ENCODE measurements at regions not wholly inside any gene's neighbourhood (a gene's known extent, or its start where the extent isn't known, plus 50 kb on each side); places are given as distances from the start of the nearest gene placed in this dataset.
"Not testable (repeated sequence)": the region's sequence is repeated elsewhere in the genome, so short reads cannot be mapped to it uniquely, and the experiment has no call there.

DNA sequence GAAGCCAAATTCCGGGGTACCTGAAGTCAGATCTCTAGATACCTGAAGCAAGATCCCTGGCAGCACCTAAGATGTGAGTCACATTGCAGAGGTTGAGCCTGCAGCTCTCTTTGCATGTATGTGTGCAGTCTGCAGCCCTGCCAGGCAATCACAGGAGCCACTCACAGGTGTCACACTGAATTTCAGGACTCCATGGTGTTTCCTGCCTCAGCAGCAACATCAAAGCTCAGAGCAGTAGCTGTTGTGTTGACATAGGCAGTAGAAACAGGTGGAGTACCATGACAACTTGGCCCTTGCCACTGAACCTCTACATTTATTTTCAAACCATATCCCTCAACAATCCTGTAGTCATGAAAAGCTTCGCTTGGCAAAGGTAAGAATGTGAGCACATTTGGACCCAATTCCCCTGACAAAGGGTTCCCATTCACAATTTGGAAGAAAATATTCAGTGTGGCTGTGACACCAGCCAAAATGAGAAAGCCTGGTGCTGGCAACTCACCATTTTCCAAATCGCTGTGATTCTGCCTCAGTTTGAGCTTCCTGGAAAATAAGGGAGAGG, 419.8 kb upstream of the NFIA start:
- Histone ChIP-seq H3K27ac (no peak overlapping the region), H3K4me1 (no peaks in the 10 kb centered on the region), H3K9me3 (no peaks in the 10 kb centered on the region), H3K4me3 (no peak overlapping the region), H3K36me3 (no peaks in the 10 kb centered on the region), H3K27me3 (no peaks in the 10 kb centered on the region)
- TF ChIP-seq POLR2A (IDR thresholded peaks at IDR 0.05) (no peak), CTCF (IDR thresholded peaks at IDR 0.05) (no peak)
- intact Hi-C loops (cut with DNase I), result no loop called here
- no peak for DNase-seq
- no peak for ATAC-seq
- WGBS, 4 donors, result 83 to 93% (median 91%) methylated on average over 2 to 3 of the region's 3 CpGs

DNA sequence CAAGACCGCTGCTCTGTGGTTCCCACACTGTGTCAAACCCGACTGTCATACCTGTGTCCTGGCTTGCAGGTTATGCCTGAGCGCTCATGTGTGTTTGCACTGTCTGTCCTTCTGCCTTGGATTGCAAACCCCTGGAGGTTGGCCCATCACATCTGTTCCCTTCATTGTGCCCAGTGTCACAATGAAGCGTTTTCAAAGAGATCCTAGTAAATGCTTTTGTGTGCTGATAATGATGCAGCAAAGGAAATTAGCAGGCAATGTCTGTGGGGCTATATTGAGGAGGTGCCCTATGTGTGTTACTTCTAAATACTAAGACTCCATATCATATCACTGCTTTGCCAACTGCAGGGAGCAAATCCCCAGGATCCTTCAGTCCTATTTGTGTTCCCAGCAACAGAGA, 424.4 kb upstream of the NFIA start:
- H3K27ac ChIP-seq, result no peak overlapping the region
- peaks cover 0 to 5% (median under 1%) of the 10 kb centered on the region in 12 donors for H3K9me3 ChIP-seq
- no peak for DNase-seq
- 88 to 92% (median 91%) methylated on average over 4 of the region's 4 CpGs for WGBS, 4 donors
- H3K36me3 ChIP-seq, result no peaks in the 10 kb centered on the region
- TF ChIP-seq CTCF (IDR thresholded peaks at IDR 0.05) (no peak), POLR2A (IDR thresholded peaks at IDR 0.05) (no peak)
- intact Hi-C loops (cut with DNase I), result no loop called here
- no peaks in the 10 kb centered on the region for H3K4me1 ChIP-seq
- no peak overlapping the region for H3K4me3 ChIP-seq
- no peak for ATAC-seq
- H3K27me3 ChIP-seq, result no peaks in the 10 kb centered on the region

GRCh38 chr1:60655679-60656355, 426.5 kb upstream of the NFIA start:
- DNase-seq (no peak), ATAC-seq (no peak)
- intact Hi-C loops (cut with DNase I), result no loop called here
- Histone ChIP-seq H3K9me3 (peaks cover 0 to 18% (median 3%) of the 10 kb centered on the region in 12 donors), H3K4me1 (no peaks in the 10 kb centered on the region), H3K27me3 (no peaks in the 10 kb centered on the region), H3K27ac (no peak overlapping the region), H3K4me3 (no peak overlapping the region), H3K36me3 (no peaks in the 10 kb centered on the region)
- TF ChIP-seq POLR2A (IDR thresholded peaks at IDR 0.05) (no peak), CTCF (IDR thresholded peaks at IDR 0.05) (no peak)
- WGBS, 4 donors, result 61 to 79% (median 68%) methylated on average over 2 of the region's 2 CpGs

GRCh38 chr1:60640033-60640551, 442.3 kb upstream of the NFIA start:
- not testable (repeated sequence) for H3K4me3 ChIP-seq, H3K36me3 ChIP-seq, H3K27ac ChIP-seq, H3K27me3 ChIP-seq, H3K4me1 ChIP-seq, H3K9me3 ChIP-seq, DNase-seq, ATAC-seq
- intact Hi-C loops (cut with DNase I), result loop anchor here in 1 of 10 donors (10.0 kb wide), 1 partner anchor 95 kb away; no protein-coding TSS in a partner anchor
- WGBS, 4 donors, result 92 to 94% (median 93%) methylated on average over 25 to 32 of the region's 32 CpGs
